H9 (cell line): ENCODE measurements at regions not wholly inside any gene's neighbourhood (a gene's known extent, or its start where the extent isn't known, plus 50 kb on each side); places are given as distances from the start of the nearest gene placed in this dataset.
"Not testable (repeated sequence)": the region's sequence is repeated elsewhere in the genome, so short reads cannot be mapped to it uniquely, and the experiment has no call there.

Source experiments
- DNase-seq: peaks from one replicate; pipeline ENCODE4 v3.0.0-alpha.2; 2017
- H2AFZ ChIP-seq: one replicate; pipeline ENCODE4 v1.6.1; 2013; ENCODE audit warnings: mild to moderate bottlenecking, low read length, control low read depth, moderate library complexity
- H2AK5ac ChIP-seq: 2 replicates; pipeline ENCODE4 v1.6.1; 2013; ENCODE audit warnings: low read length, control low read depth, mixed read lengths; ENCODE audit not compliant: insufficient read length
- H2BK120ac ChIP-seq: one replicate; pipeline ENCODE4 v1.6.1; 2013; ENCODE audit warnings: low read depth, mild to moderate bottlenecking, low read length, control low read depth, inconsistent platforms; ENCODE audit not compliant: poor library complexity, severe bottlenecking
- H2BK12ac ChIP-seq: 2 replicates; pipeline ENCODE4 v1.6.1; 2013; ENCODE audit warnings: low read length, control low read depth, mixed read lengths, low read depth; ENCODE audit not compliant: insufficient read length
- H2BK15ac ChIP-seq: 2 replicates; pipeline ENCODE4 v1.6.1; 2013; ENCODE audit warnings: low read depth, low read length, control low read depth
- H2BK20ac ChIP-seq: one replicate; pipeline ENCODE4 v1.6.1; 2013; ENCODE audit warnings: low read depth, mild to moderate bottlenecking, low read length, control low read depth, inconsistent platforms; ENCODE audit not compliant: poor library complexity, severe bottlenecking
- H2BK5ac ChIP-seq: 2 replicates; pipeline ENCODE4 v1.6.1; 2013; ENCODE audit warnings: low read length, control low read depth, mixed read lengths; ENCODE audit not compliant: insufficient read length
- H3K14ac ChIP-seq: 2 replicates; pipeline ENCODE4 v1.6.1; 2013; ENCODE audit warnings: low read length, control low read depth; ENCODE audit not compliant: insufficient read depth
- H3K18ac ChIP-seq: 2 replicates; pipeline ENCODE4 v1.6.1; 2013; ENCODE audit warnings: low read depth, mild to moderate bottlenecking, mixed read lengths, low read length, control low read depth; ENCODE audit not compliant: insufficient read length
- H3K23ac ChIP-seq: 2 replicates; pipeline ENCODE4 v1.6.1; 2013; ENCODE audit warnings: low read length, control low read depth, mixed read lengths, low read depth; ENCODE audit not compliant: insufficient read length
- H3K23me2 ChIP-seq: 2 replicates; pipeline ENCODE4 v1.6.1; 2013; ENCODE audit warnings: low read depth, mild to moderate bottlenecking, mixed read lengths, low read length, control low read depth; ENCODE audit not compliant: insufficient read length, poor library complexity, severe bottlenecking
- H3K27ac ChIP-seq: 2 replicates; pipeline ENCODE4 v1.5.1; 2013; ENCODE audit warnings: low read length, control low read depth, mixed read lengths, low read depth; ENCODE audit not compliant: insufficient read length
- H3K27me3 ChIP-seq: 2 replicates; pipeline ENCODE4 v1.6.1; 2013; ENCODE audit warnings: low read length, control low read depth, inconsistent platforms; ENCODE audit not compliant: insufficient read depth
- H3K4ac ChIP-seq: 2 replicates; pipeline ENCODE4 v1.6.1; 2013; ENCODE audit warnings: low read depth, mild to moderate bottlenecking, control low read depth, inconsistent platforms, low read length, moderate library complexity
- H3K4me1 ChIP-seq: 2 replicates; pipeline ENCODE4 v1.6.1; 2013; ENCODE audit warnings: low read length, control low read depth, inconsistent platforms; ENCODE audit not compliant: insufficient read depth
- H3K4me2 ChIP-seq: 2 replicates; pipeline ENCODE4 v1.6.1; 2013; ENCODE audit warnings: low read length, control low read depth, mixed read lengths; ENCODE audit not compliant: insufficient read length, insufficient read depth
- H3K56ac ChIP-seq: 2 replicates; pipeline ENCODE4 v1.6.1; 2013; ENCODE audit warnings: low read depth, mild to moderate bottlenecking, mixed read lengths, low read length, control low read depth; ENCODE audit not compliant: insufficient read length
- H3K79me1 ChIP-seq: 2 replicates; pipeline ENCODE4 v1.6.1; 2013; ENCODE audit warnings: low read depth, mild to moderate bottlenecking, moderate library complexity, low read length, control low read depth, inconsistent platforms; ENCODE audit not compliant: insufficient read depth, poor library complexity, severe bottlenecking
- H3K79me2 ChIP-seq: 2 replicates; pipeline ENCODE4 v1.6.1; 2013; ENCODE audit warnings: low read length, control low read depth, inconsistent platforms; ENCODE audit not compliant: insufficient read depth
- H3K9ac ChIP-seq: 2 replicates; pipeline ENCODE4 v1.6.1; 2013; ENCODE audit warnings: low read length, control low read depth, mixed read lengths; ENCODE audit not compliant: insufficient read length; ENCODE audit errors: extremely low read depth
- H3K9me3 ChIP-seq: one replicate; pipeline ENCODE4 v1.6.1; 2013; ENCODE audit warnings: low read depth, low read length, inconsistent platforms; ENCODE audit not compliant: control insufficient read depth
- H3T11ph ChIP-seq: one replicate; pipeline ENCODE4 v1.6.1; 2013; ENCODE audit warnings: mild to moderate bottlenecking, low read length, control low read depth, inconsistent platforms
- H4K20me1 ChIP-seq: one replicate; pipeline ENCODE4 v1.6.1; 2013; ENCODE audit not compliant: control insufficient read depth, insufficient read length, insufficient read depth
- H4K5ac ChIP-seq: 2 replicates; pipeline ENCODE4 v1.6.1; 2013; ENCODE audit warnings: low read depth, mild to moderate bottlenecking, mixed read lengths, low read length, control low read depth; ENCODE audit not compliant: insufficient read length
- H4K8ac ChIP-seq: replicated peaks from 2 replicates; pipeline ENCODE4 v1.6.1; 2013; ENCODE audit warnings: low read length, control low read depth, mixed read lengths, low read depth; ENCODE audit not compliant: insufficient read length
- H4K91ac ChIP-seq: 2 replicates; pipeline ENCODE4 v1.6.1; 2013; ENCODE audit warnings: low read depth, mild to moderate bottlenecking, moderate library complexity, mixed read lengths, low read length, control low read depth; ENCODE audit not compliant: insufficient read length
- H3K27ac Mint-ChIP-seq, 3 experiments: 2 replicates in 2 of 3; 3 replicates in 1 of 3; pipeline ENCODE4 v1.8.0; 2020 to 2021; ENCODE audit warnings: mixed read lengths in 3 of 3, mild to moderate bottlenecking in 1 of 3, moderate library complexity in 1 of 3
- H3K27me3 Mint-ChIP-seq: 2 replicates; pipeline ENCODE4 v1.8.0; 2021; ENCODE audit warnings: low read depth, mild to moderate bottlenecking, moderate library complexity, mixed read lengths
- H3K36me3 Mint-ChIP-seq, 3 experiments: 2 replicates in 2 of 3; 3 replicates in 1 of 3; pipeline ENCODE4 v1.8.0; 2020 to 2021; ENCODE audit warnings: low read depth in 3 of 3, mixed read lengths in 3 of 3; ENCODE audit not compliant: insufficient read depth in 1 of 3
- H3K4me1 Mint-ChIP-seq, 2 experiments: 2 replicates each; pipeline ENCODE4 v1.8.0; 2020; ENCODE audit warnings: mixed read lengths in 2 of 2
- H3K4me3 Mint-ChIP-seq, 2 experiments: 2 replicates in 1 of 2; 3 replicates in 1 of 2; pipeline ENCODE4 v1.8.0; 2020 to 2021; ENCODE audit warnings: mild to moderate bottlenecking in 2 of 2, mixed read lengths in 2 of 2, moderate library complexity in 1 of 2
- H3K9me3 Mint-ChIP-seq, 2 experiments: 2 replicates in 1 of 2; 3 replicates in 1 of 2; pipeline ENCODE4 v1.8.0; 2020; ENCODE audit warnings: mild to moderate bottlenecking in 2 of 2, mixed read lengths in 2 of 2, moderate library complexity in 1 of 2
- WGBS: extraction: QIAGEN DNeasy Blood & Tissue Kit; methylation state at CpG from one replicate; pipeline ENCODE4 v1.1.7; 2013; ENCODE audit warnings: missing lambda C conversion rate, low lambda C conversion rate, mixed read lengths; ENCODE audit not compliant: insufficient read length; ENCODE audit errors: extremely low coverage; 5-methylcytosine and 5-hydroxymethylcytosine counted together
- TF ChIP-seq, protein P1 (sequence below): fragments of 200-600 bp; sonication (generic); conservative IDR thresholded peaks from 3 replicates; pipeline ENCODE4 v1.8.0; 2021; ENCODE audit warnings: antibody characterized with exemption, mild to moderate bottlenecking

DNA sequence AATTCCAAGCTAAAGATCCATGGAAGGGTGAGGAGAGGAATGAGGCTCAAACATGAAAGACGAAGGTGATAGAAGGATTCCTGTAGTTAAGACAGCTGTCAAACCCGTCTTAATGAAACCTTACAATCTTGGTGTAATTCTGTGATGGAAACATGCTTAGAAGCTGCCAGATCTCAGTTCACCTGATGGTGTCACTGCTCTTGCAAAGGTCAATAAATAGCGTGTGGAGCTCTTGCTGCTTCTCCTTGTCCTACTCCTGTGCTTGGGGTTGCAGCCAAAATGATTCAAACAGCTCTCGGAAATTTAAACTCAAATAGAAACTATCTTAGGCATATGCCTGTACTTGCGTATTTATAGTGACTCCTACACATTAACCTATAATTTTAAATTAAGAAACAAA lies 1705.0 kb downstream of the OLFM4 start:
- TF ChIP-seq, protein P1, sequence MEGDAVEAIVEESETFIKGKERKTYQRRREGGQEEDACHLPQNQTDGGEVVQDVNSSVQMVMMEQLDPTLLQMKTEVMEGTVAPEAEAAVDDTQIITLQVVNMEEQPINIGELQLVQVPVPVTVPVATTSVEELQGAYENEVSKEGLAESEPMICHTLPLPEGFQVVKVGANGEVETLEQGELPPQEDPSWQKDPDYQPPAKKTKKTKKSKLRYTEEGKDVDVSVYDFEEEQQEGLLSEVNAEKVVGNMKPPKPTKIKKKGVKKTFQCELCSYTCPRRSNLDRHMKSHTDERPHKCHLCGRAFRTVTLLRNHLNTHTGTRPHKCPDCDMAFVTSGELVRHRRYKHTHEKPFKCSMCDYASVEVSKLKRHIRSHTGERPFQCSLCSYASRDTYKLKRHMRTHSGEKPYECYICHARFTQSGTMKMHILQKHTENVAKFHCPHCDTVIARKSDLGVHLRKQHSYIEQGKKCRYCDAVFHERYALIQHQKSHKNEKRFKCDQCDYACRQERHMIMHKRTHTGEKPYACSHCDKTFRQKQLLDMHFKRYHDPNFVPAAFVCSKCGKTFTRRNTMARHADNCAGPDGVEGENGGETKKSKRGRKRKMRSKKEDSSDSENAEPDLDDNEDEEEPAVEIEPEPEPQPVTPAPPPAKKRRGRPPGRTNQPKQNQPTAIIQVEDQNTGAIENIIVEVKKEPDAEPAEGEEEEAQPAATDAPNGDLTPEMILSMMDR = peak; percentile 68
- no peak overlapping the region for H2AK5ac ChIP-seq
- no peak overlapping the region for H3K18ac ChIP-seq
- peak; percentile 49 for DNase-seq
- no peak overlapping the region for H2BK120ac ChIP-seq
- H3K79me1 ChIP-seq = no peaks in the 10 kb centered on the region
- no peak overlapping the region for H2BK12ac ChIP-seq
- H3K27me3 Mint-ChIP-seq = no peaks in the 10 kb centered on the region
- H3K23me2 ChIP-seq = no peaks in the 10 kb centered on the region
- H3K27me3 ChIP-seq = no peaks in the 10 kb centered on the region
- no peak overlapping the region for H4K5ac ChIP-seq
- no peak overlapping the region for H3K27ac Mint-ChIP-seq
- peaks cover 9 to 16% of the 10 kb centered on the region in 2 experiments for H3K9me3 Mint-ChIP-seq
- H3K79me2 ChIP-seq = no peaks in the 10 kb centered on the region
- H2AFZ ChIP-seq = no peak overlapping the region
- no peak overlapping the region for H2BK5ac ChIP-seq
- H3K4ac ChIP-seq = no peak overlapping the region
- H3K4me2 ChIP-seq = no peak overlapping the region
- peaks cover 0 to 21% (median 6%) of the 10 kb centered on the region in 3 experiments; a peak in 5 of 7 replicates for H3K36me3 Mint-ChIP-seq
- H3T11ph ChIP-seq = no peak overlapping the region
- no peaks in the 10 kb centered on the region for H3K4me1 ChIP-seq
- no peak overlapping the region for H4K8ac ChIP-seq
- peaks cover 12% of the 10 kb centered on the region in 2 experiments for H3K4me1 Mint-ChIP-seq
- no CpG with 5 or more reads among the region's 5 CpGs for WGBS
- H3K4me3 Mint-ChIP-seq = no peak overlapping the region
- no peak overlapping the region for H3K56ac ChIP-seq
- H3K27ac ChIP-seq = no peak overlapping the region
- H4K91ac ChIP-seq = no peak overlapping the region
- no peak overlapping the region for H3K9ac ChIP-seq
- no peak overlapping the region for H2BK15ac ChIP-seq
- no peak overlapping the region for H2BK20ac ChIP-seq
- H3K14ac ChIP-seq = no peak overlapping the region
- no peaks in the 10 kb centered on the region for H3K9me3 ChIP-seq
- no peaks in the 10 kb centered on the region for H4K20me1 ChIP-seq
- H3K23ac ChIP-seq = no peak overlapping the region

DNA sequence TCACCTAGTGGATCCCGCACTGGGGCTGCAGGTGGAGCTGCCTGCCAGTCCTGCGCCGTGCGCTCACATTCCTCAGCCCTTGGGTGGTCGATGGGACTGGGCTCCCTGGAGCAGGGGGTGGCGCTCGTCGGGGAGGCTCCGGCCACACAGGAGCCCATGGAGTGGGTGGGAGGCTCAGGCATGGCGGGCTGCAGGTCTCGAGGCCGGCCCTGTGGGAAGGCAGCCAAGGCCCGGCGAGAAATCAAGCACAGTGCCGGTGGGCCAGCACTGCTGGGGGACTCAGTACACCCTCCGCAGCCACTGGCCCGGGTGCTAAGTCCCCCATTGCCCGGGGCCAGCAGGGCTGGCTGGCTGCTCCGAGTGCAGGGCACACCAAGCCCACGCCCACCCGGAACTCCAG lies 1708.6 kb downstream of the OLFM4 start:
- H4K20me1 ChIP-seq, H3K4me3 Mint-ChIP-seq, H3K27ac ChIP-seq, H3K23ac ChIP-seq, H3K27ac Mint-ChIP-seq, H3K79me2 ChIP-seq, H4K8ac ChIP-seq, H3K4me1 ChIP-seq, H3K9me3 ChIP-seq, H3K18ac ChIP-seq, H3K4ac ChIP-seq, H2BK120ac ChIP-seq, H3K9me3 Mint-ChIP-seq, H2BK20ac ChIP-seq, H2BK15ac ChIP-seq, H4K91ac ChIP-seq, H3K79me1 ChIP-seq, DNase-seq, H2AK5ac ChIP-seq, H3K56ac ChIP-seq, H3K4me2 ChIP-seq, H3K27me3 Mint-ChIP-seq, H2BK5ac ChIP-seq, H3T11ph ChIP-seq, H2AFZ ChIP-seq, H3K27me3 ChIP-seq, H3K14ac ChIP-seq, H3K23me2 ChIP-seq, H4K5ac ChIP-seq, H3K9ac ChIP-seq, H3K36me3 Mint-ChIP-seq, H2BK12ac ChIP-seq: not testable (repeated sequence)
- whole genome bisulfite sequencing = no CpG with 5 or more reads among the region's 21 CpGs
- peaks cover 12% of the 10 kb centered on the region in 2 experiments for H3K4me1 Mint-ChIP-seq
